OCI-LY1 (cell line): ENCODE measurements at regions not wholly inside any gene's neighbourhood (a gene's known extent, or its start where the extent isn't known, plus 50 kb on each side); places are given as distances from the start of the nearest gene placed in this dataset.

Source experiments
- H2AFZ ChIP-seq: fragments of 200-600 bp; sonication (generic), shearing (Covaris generic); 2 replicates; pipeline ENCODE4 v1.6.0; 2014; ENCODE audit warnings: antibody characterized with exemption, mild to moderate bottlenecking, low read length
- H3F3A ChIP-seq: fragments of 200-600 bp; sonication (generic), shearing (Covaris generic); 2 replicates; pipeline ENCODE4 v1.6.0; 2014; ENCODE audit warnings: mild to moderate bottlenecking, antibody characterized with exemption, low read length, moderate library complexity; ENCODE audit not compliant: insufficient read depth
- H3K27ac ChIP-seq: fragments of 200-600 bp; sonication (generic); 2 replicates; pipeline ENCODE4 v1.5.1; 2014; ENCODE audit warnings: low read length, mixed run types, mild to moderate bottlenecking, low read depth; ENCODE audit not compliant: poor library complexity, severe bottlenecking
- H3K27me3 ChIP-seq: fragments of 200-600 bp; sonication (generic); 2 replicates; pipeline ENCODE4 v1.6.0; 2014; ENCODE audit warnings: antibody characterized with exemption, mild to moderate bottlenecking, low read length, moderate library complexity; ENCODE audit not compliant: insufficient read depth
- H3K36me3 ChIP-seq: fragments of 200-600 bp; sonication (generic); 2 replicates; pipeline ENCODE4 v1.6.1; 2014; ENCODE audit warnings: mild to moderate bottlenecking, antibody characterized with exemption, low read length, moderate library complexity, mixed read lengths; ENCODE audit not compliant: insufficient read depth
- H3K4me1 ChIP-seq: fragments of 200-600 bp; sonication (generic); 2 replicates; pipeline ENCODE4 v1.5.1; 2014; ENCODE audit warnings: mild to moderate bottlenecking, low read length, moderate library complexity; ENCODE audit not compliant: insufficient read depth, severe bottlenecking
- H3K4me2 ChIP-seq: fragments of 200-600 bp; sonication (generic), shearing (Covaris generic); 2 replicates; pipeline ENCODE4 v1.6.1; 2014; ENCODE audit warnings: low read length
- H3K4me3 ChIP-seq: fragments of 200-600 bp; sonication (generic); 2 replicates; pipeline ENCODE4 v1.5.1; 2014; ENCODE audit warnings: low read length, low read depth, mild to moderate bottlenecking, mixed read lengths; ENCODE audit not compliant: poor library complexity, severe bottlenecking
- H3K79me2 ChIP-seq: fragments of 200-600 bp; shearing (Covaris generic); 2 replicates; pipeline ENCODE4 v1.6.1; 2016; ENCODE audit warnings: mixed run types, low read length, mixed read lengths; ENCODE audit not compliant: insufficient read depth
- H3K9ac ChIP-seq: fragments of 200-600 bp; sonication (generic), shearing (Covaris generic); 2 replicates; pipeline ENCODE4 v1.6.1; 2014; ENCODE audit warnings: mild to moderate bottlenecking, low read length, mixed read lengths
- H3K9me2 ChIP-seq: fragments of 200-600 bp; sonication (generic), shearing (Covaris generic); 2 replicates; pipeline ENCODE4 v1.6.1; 2014; ENCODE audit warnings: low read depth, mild to moderate bottlenecking, low read length, mixed read lengths
- H3K9me3 ChIP-seq: fragments of 200-600 bp; shearing (Covaris generic); 2 replicates; pipeline ENCODE4 v1.6.1; 2014; ENCODE audit warnings: low read length, mixed read lengths
- H4K20me1 ChIP-seq: fragments of 200-600 bp; sonication (generic), shearing (Covaris generic); 2 replicates; pipeline ENCODE4 v1.6.0; 2016; ENCODE audit warnings: mild to moderate bottlenecking, low read length; ENCODE audit not compliant: insufficient read depth
- EZH2 ChIP-seq: fragments of 200-600 bp; sonication (generic), shearing (Covaris generic); IDR thresholded peaks from 2 replicates; pipeline ENCODE4 v1.8.0; 2017; ENCODE audit warnings: borderline replicate concordance, mixed run types, mild to moderate bottlenecking, antibody characterized with exemption, low read length, moderate library complexity, mixed read lengths
- TF ChIP-seq, protein P1 (sequence below): fragments of 200-600 bp; sonication (generic), shearing (Covaris generic); IDR thresholded peaks from 2 replicates; pipeline ENCODE4 v1.5.1; 2017; ENCODE audit warnings: mild to moderate bottlenecking, antibody characterized with exemption, low read length, moderate library complexity, mixed read lengths

DNA sequence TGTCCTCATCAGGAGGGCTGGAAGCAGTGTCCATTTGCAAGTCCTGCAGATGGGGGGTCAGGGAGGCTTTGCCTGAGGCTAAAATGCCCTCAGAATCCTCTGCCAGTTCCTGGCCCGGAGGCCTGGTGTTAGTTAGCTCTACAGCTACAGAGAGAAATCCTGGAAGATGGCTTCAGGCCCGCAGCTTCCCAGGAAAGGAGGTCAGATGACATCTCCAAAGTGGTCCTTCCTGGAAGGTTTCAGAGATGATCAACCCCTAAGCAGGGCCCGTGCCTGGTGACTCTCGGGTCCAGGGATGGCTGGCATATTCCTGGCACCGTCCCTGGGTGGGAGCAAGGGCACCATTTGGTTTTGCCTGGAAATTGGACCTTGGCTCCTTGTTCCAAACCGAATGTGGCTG is 959.1 kb downstream of the BRD1 start:
- Histone ChIP-seq H3K4me3 (no peak overlapping the region), H3K4me2 (no peak overlapping the region), H4K20me1 (no peaks in the 10 kb centered on the region), H3K79me2 (no peaks in the 10 kb centered on the region), H3F3A (no peaks in the 10 kb centered on the region), H3K9me3 (no peaks in the 10 kb centered on the region), H3K4me1 (no peaks in the 10 kb centered on the region), H3K9ac (no peak overlapping the region), H3K27ac (no peak overlapping the region), H3K36me3 (no peaks in the 10 kb centered on the region), H3K9me2 (no peaks in the 10 kb centered on the region), H3K27me3 (no peaks in the 10 kb centered on the region), H2AFZ (no peak overlapping the region)
- TF ChIP-seq, protein P1, sequence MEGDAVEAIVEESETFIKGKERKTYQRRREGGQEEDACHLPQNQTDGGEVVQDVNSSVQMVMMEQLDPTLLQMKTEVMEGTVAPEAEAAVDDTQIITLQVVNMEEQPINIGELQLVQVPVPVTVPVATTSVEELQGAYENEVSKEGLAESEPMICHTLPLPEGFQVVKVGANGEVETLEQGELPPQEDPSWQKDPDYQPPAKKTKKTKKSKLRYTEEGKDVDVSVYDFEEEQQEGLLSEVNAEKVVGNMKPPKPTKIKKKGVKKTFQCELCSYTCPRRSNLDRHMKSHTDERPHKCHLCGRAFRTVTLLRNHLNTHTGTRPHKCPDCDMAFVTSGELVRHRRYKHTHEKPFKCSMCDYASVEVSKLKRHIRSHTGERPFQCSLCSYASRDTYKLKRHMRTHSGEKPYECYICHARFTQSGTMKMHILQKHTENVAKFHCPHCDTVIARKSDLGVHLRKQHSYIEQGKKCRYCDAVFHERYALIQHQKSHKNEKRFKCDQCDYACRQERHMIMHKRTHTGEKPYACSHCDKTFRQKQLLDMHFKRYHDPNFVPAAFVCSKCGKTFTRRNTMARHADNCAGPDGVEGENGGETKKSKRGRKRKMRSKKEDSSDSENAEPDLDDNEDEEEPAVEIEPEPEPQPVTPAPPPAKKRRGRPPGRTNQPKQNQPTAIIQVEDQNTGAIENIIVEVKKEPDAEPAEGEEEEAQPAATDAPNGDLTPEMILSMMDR, result no peak
- TF ChIP-seq EZH2, result no peak

DNA sequence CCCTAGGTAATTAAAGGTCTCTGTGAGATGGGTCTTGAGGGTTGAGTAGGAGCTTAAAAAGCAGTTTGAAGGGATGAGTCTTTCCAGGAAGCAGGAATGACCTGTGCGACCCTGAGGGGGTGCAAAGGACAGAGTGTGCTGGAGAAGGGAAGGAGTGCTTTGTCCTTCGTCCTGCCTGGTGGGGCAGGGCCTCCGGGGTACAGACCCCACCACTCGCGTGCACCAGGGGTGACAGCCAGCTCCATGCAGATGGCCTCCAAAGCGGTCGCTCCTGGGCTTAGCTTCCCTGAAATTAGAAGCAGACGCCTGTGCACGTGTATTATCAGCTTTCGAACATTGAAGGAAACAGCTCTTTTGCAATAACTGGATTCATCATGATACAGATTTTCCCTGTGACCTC is 959.8 kb downstream of the BRD1 start:
- H3K9ac ChIP-seq, result no peak overlapping the region
- no peaks in the 10 kb centered on the region for H3K9me2 ChIP-seq
- H3K79me2 ChIP-seq, result no peaks in the 10 kb centered on the region
- H3K4me1 ChIP-seq, result no peaks in the 10 kb centered on the region
- H3F3A ChIP-seq, result no peaks in the 10 kb centered on the region
- no peak overlapping the region for H2AFZ ChIP-seq
- H3K4me3 ChIP-seq, result no peak overlapping the region
- no peaks in the 10 kb centered on the region for H3K27me3 ChIP-seq
- H3K36me3 ChIP-seq, result no peaks in the 10 kb centered on the region
- H4K20me1 ChIP-seq, result no peaks in the 10 kb centered on the region
- TF ChIP-seq, protein P1, result no peak
- no peak for TF ChIP-seq EZH2
- H3K27ac ChIP-seq, result no peak overlapping the region
- no peaks in the 10 kb centered on the region for H3K9me3 ChIP-seq
- no peak overlapping the region for H3K4me2 ChIP-seq

DNA sequence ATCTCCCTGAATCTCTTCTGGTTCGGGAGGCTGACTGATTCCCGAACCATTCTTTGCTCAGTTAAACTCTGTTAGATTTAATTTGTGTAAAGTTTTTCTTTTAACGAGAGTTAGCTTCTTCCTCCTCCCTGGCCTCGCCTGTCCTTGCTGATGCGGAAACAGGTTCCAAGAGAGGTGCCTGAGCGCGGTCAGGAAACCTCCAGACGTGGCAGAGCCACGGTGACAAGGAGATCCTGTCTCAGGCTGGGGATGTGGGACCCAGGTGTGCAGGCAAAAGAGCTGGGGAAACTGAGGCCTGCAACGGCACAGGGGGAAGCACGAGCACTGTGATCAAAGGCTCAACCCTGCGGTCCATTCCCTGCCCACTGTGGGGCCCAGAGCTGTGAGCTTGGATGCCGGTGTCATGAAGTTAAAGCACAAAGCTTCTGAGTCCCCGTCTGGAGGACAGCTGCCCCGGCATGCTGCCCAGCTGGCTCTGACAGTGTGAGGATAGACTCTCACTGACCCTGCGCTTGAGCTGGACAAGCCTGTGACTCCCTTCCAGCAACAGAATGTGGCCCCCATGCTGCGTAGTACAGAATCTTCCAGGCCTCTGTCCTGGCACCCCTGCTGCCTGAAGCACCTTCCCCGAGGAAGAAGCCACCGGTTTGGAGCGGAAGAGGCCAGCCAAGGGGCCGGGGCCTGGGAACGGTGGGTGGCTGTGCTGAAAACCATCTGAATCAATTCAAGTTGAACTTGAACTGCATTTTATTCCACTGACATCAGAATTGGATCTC is 960.6 kb downstream of the BRD1 start:
- Histone ChIP-seq H3K9me3 (no peaks in the 10 kb centered on the region), H3K36me3 (no peaks in the 10 kb centered on the region), H3K9me2 (no peaks in the 10 kb centered on the region), H3K4me1 (no peaks in the 10 kb centered on the region), H4K20me1 (no peaks in the 10 kb centered on the region), H3K4me3 (no peak overlapping the region), H3K9ac (no peak overlapping the region), H3F3A (no peaks in the 10 kb centered on the region), H3K79me2 (no peaks in the 10 kb centered on the region), H3K27ac (no peak overlapping the region), H2AFZ (no peak overlapping the region), H3K4me2 (no peak overlapping the region), H3K27me3 (no peaks in the 10 kb centered on the region)
- TF ChIP-seq, protein P1, result no peak
- TF ChIP-seq EZH2, result no peak
